GM04503 (cell line): ENCODE measurements at regions not wholly inside any gene's neighbourhood (a gene's known extent, or its start where the extent isn't known, plus 50 kb on each side); places are given as distances from the start of the nearest gene placed in this dataset.

Source experiments
- DNase-seq: peaks from one replicate; pipeline ENCODE4 v3.0.0-alpha.2; 2012; ENCODE audit warnings: low read depth

DNA sequence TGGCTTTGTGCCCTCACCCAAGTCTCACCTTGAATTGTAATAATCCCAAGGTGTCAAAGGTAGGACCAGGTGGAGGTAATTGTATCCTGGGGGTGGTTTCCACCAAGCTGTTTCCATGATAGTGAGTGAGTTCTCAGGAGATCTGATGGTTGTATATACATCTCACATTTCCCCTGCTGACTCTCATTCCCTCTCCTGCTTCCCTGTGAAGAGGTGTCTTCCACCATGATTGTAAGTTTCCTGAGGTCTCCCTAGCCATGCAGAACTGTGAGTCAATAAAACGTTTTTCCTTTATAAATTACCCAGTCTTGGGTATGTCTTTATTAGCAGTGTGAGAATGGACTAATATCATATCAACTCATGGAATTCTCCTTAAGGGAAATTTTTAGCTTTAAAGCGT, 302.6 kb downstream of the LIG4 start:
- no peak for DNase-seq

DNA sequence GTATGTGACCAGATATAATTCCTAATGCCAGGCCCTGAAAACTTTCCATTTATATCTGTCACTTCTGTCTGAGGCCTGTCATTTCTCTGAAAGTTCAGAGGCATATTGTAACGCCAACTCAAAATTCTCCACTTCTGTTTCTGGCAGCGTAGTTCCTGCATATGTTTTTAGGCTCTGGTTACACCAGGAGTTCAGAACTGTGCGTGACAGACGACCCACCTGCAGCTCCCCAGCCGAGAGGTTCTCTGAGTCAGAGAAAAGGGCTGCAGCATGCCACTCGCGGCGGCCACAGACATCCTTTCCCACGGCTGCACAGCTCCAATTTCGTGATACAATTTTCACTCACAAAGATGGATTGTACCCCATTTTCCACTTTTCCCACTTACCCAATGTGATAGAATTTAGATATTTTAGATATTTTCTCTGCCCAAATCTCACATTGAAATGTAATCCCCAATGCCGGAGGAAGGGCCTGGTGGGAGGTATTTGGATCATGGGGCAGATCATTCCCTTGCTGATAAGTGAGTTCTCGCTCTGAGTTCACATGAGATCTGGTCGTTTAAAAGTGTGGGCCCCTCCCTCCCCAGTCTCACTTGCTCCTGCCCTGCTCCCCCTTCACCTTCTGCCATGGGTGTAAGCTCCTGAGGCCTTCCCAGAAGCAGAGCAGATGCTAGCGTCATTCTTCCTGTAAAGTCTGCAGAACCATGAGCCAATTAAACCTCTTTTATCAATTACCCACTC, 308.1 kb downstream of the LIG4 start:
- DNase-seq = no peak

GRCh38 chr13:107906131-107906530, 309.2 kb downstream of the LIG4 start:
- no peak for DNase-seq

DNA sequence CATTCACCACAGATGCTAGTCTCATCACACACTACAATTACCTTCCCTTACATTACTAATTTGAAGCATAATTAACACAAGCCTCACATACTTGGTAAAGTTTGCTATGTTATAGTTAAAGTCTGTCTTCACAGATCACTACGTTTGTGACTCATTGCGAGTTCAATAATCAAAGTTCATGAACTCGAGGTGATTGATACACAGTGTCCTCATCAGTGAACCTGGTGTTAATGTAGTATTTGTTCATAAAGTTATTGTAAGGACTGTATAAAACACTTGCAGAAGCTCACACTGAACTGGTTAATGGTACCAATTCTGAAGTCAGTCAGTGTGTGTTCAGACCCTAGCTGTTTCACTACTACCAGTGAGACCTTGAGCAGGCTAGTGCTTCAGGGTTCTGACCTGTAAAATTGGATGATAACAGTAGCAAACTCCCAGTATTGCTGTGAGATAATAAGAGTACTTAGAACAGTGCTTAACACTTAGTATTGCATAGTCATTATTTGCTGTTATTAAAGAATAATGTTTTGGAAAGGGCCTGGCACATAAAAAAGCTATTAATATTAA, 313.3 kb downstream of the LIG4 start:
- DNase-seq = no peak

GRCh38 chr13:107901230-107901629, 314.1 kb downstream of the LIG4 start:
- DNase-seq = no peak

GRCh38 chr13:107900775-107901174, 314.6 kb downstream of the LIG4 start:
- no peak for DNase-seq

- no peak for DNase-seq
Observed at GRCh38 chr13:107886118-107886517, 329.2 kb downstream of the LIG4 start.

- DNase-seq = no peak
Observed at GRCh38 chr13:107884564-107884963, 330.8 kb downstream of the LIG4 start.

DNA sequence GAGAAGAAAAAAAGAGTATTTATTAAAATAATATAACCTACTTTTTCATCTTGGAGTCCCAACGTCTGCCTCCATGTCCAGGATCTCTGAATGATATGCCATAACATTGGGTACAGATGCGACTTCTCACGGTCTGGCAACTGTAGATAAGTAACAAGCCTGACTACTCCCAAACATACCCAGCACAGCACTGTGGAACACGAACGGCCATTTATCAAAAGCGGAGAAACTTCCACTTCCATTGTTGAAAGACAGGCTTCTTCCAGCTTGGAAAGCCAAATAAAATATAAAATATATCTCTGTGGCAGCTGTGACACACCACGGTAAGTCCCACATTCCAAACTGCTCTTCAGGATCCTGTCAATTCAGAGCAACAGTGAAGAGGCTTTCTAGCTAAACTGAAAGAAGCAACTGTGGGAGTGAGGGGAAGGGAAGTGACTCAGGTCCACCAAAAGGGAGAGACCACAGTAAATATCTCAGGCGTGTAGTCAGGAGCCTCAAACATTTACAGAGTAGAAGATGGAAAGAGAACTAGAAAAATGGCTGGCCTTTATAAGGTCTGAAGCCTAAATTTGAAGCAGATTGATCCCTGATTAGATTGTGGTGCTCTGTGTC, 331.7 kb downstream of the LIG4 start:
- DNase-seq = no peak

- DNase-seq = no peak
Observed at GRCh38 chr13:107882708-107883560, 332.4 kb downstream of the LIG4 start.

- no peak for DNase-seq
Observed at GRCh38 chr13:107881362-107881761, 334.0 kb downstream of the LIG4 start.

GRCh38 chr13:107874456-107874855, 340.9 kb downstream of the LIG4 start:
- DNase-seq = no peak

DNA sequence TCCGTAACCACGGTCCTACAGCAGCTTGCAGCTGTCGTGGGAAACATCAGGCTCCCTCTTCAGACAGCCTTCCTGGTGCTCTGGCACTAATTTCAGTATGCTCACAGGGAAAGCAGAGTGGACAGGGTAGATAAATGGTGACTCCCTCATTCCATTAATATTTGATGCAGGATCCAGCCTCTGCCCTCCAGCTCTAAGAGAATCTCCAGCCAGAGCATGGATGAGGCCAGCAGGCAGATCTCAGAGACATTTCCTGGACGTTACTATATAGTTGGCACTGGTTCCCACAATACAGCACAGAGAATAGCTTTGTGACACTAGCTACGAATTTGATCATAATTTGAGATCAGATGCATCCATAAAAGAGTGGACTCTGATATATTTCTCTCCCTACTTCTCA, 341.4 kb downstream of the LIG4 start:
- DNase-seq = no peak

DNA sequence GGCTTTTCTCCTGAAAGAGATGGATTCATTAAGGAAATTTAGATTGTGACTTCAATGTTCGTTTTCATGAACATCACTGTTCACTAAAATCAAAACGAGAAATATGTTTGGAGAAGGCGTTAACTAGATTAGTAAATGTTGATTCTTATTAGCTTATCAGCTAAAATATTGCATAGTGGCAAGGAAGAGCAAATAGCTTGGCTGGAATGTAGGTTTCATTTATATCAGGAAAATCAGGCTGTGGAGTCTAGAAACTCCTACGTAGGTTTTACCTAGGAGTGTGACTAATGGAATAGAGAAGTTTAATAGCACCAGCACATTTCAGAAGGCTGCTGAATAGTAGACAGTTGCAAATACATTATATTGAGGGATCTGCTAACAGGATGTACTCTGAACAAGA, 344.9 kb downstream of the LIG4 start:
- DNase-seq = no peak

DNA sequence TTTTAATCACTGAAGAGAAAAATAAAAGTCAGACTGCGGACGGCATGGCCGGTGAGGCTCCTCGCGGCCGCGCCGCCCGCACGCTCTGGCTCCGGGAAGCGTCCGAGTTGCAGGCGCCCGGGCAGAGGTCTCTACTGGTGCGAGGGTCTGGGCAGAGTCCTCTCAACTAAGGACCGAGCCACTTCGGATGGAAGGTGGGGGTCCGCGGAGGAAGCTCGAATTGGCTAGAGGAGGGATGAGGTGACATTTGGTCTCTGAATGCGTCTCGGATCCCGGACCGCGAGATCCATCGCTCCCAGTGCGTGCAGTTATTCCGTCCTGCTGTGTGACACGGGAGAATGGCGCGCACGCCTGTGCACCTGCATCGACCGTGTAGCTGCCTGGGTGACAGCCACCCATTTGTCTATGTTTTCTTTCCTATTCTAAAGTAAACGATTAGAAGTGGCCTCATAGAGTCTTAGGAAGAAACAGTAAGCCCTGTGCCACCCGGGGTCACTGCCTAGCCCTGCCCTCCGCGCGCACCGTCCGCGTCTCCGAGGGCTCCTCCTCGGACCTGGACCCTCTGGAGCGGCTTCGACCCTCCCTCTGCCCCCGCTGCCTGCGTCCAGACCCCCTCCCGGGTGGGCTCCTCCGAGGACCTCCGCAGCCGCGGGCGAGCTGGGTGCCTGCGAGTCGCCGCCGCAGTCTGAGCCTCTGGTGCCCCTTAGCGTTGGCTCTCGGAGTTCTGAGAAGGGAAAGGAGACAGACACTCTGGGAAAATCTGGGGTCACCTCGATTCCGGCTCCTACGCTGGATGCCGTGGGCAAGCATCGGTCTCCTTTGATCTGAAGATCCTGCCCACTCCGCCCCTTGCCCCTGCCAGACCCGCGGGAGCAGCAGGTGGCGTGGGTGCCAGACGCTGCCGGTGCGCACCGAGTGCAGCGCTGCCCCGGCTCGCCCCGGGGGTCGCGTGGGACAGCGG, 347.4 kb downstream of the LIG4 start:
- DNase-seq = no peak

GRCh38 chr13:107866941-107867623, 348.3 kb downstream of the LIG4 start:
- no peak for DNase-seq

DNA sequence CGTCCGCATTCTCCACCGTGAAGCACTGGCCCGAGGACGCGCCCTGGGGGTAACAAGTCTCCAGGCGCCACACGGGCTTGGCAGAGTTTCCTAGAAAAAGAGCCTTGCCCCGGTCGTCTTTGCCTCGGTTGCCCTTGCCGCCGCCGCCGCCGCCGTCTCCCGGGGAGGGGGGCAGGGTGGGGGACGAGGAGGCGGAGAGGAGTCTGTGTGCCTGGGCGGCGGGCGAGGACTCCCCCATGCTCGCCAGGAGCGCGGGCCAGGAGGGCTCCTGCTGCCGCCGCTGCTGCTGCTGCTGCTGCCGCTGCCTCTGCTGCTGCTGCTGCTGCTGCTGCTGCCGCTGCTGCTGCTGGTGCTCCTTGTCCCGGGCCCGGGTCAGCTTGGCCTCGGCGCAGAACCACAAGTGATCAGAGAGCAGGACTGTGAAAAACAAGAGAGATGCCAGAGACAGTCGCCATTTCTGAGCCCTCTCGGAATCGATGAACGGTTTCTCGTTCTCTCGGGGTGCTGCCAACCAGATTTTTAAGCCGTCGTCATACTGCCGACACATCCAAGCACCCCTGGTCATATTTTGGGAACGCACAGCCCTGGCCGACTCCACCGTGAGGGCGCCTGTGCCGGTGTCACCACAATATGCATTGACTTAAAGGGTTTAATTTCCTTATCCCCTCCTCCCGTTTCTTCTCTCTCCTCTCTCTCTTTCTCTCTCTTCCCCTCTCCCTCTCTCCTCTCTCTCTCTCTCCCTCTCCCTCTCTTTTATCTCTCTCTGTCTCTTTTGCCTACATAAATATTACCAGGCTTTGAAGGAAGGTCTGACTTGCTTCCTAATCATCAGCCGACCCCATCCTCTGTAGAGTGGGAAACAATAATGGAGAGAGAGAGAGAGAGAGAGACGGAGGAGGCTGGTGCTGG, 349.1 kb downstream of the LIG4 start:
- DNase-seq = no peak

- no peak for DNase-seq
Observed at GRCh38 chr13:107865643-107866031, 349.7 kb downstream of the LIG4 start.

- no peak for DNase-seq
Observed at GRCh38 chr13:107865318-107865575, 350.1 kb downstream of the LIG4 start.
